ENCODE measurements at regions not wholly inside any gene's neighbourhood (a gene's known extent, or its start where the extent isn't known, plus 50 kb on each side); places are given as distances from the start of the nearest gene placed in this dataset.
A peak's percentile ranks its signal among the peaks of the same experiment; 100 is the strongest.

GRCh38 chr3:174598885-174599439, 260.2 kb upstream of the NAALADL2 start:
- no peak for TF ChIP-seq ZSCAN18 (tag by site-specific recombination; IDR thresholded peaks at IDR 0.05)
- TF ChIP-seq FEZF1 (tag by site-specific recombination; IDR thresholded peaks at IDR 0.05): 0 out of 2 replicates have a peak, but pooled peaks have one; percentile 13
- TF ChIP-seq SCRT2 (tag by site-specific recombination; IDR thresholded peaks at IDR 0.05): peak; percentile 31; the same call in 1 of the 2 replicates
- H3K9me3 ChIP-seq (ENCODE audit: control insufficient read depth, insufficient read depth, low read depth, low read length): no peaks in the 10 kb centered on the region
- CTCF ChIA-PET: interaction anchor here (0.6 kb wide), 2 partner anchors 812 to 866 kb away, joined by 3 to 4 read pairs; no protein-coding TSS in a partner anchor

GRCh38 chr3:174613173-174613572, 246.0 kb upstream of the NAALADL2 start:
- Histone ChIP-seq H3K36me3 (ENCODE audit: control insufficient read depth in 2 of 2, insufficient read depth in 1 of 2, low read length in 2 of 2) (no peaks in the 10 kb centered on the region), H3K4me3 (ENCODE audit: low read depth, low read length) (no peak overlapping the region), H3K27ac (ENCODE audit: extremely low read depth, low read depth, low read length) (no peak overlapping the region), H3K9me3 (ENCODE audit: control insufficient read depth, insufficient read depth, low read depth, low read length) (no peaks in the 10 kb centered on the region), H3K4me1 (ENCODE audit: control insufficient read depth, insufficient read depth, low read length) (no peaks in the 10 kb centered on the region)
- CTCF ChIA-PET: no interaction called here
- POLR2A ChIA-PET: no interaction called here
- no peak for TF ChIP-seq ZNF18 (tag by site-specific recombination; IDR thresholded peaks at IDR 0.05)

More at GRCh38 chr3:174598885-174599439, 260.2 kb upstream of the NAALADL2 start:
- Histone ChIP-seq H3K36me3 (ENCODE audit: control insufficient read depth in 2 of 2, insufficient read depth in 1 of 2, low read length in 2 of 2) (no peaks in the 10 kb centered on the region), H3K4me1 (ENCODE audit: control insufficient read depth, insufficient read depth, low read length) (no peaks in the 10 kb centered on the region), H3K27ac (ENCODE audit: extremely low read depth, low read depth, low read length) (no peak overlapping the region), H3K4me3 (ENCODE audit: low read depth, low read length) (no peak overlapping the region)
- POLR2A ChIA-PET: no interaction called here

GRCh38 chr3:174614036-174614435, 245.1 kb upstream of the NAALADL2 start:
- Histone ChIP-seq H3K9me3 (ENCODE audit: control insufficient read depth, insufficient read depth, low read depth, low read length) (no peaks in the 10 kb centered on the region), H3K27ac (ENCODE audit: extremely low read depth, low read depth, low read length) (no peak overlapping the region), H3K4me1 (ENCODE audit: control insufficient read depth, insufficient read depth, low read length) (no peaks in the 10 kb centered on the region), H3K36me3 (ENCODE audit: control insufficient read depth in 2 of 2, insufficient read depth in 1 of 2, low read length in 2 of 2) (no peaks in the 10 kb centered on the region), H3K4me3 (ENCODE audit: low read depth, low read length) (no peak overlapping the region)
- CTCF ChIA-PET: interaction anchor here (0.7 kb wide), 1 partner anchor 1326 kb away, joined by 3 read pairs; no protein-coding TSS in a partner anchor
- TF ChIP-seq ZBTB21 (tag by site-specific recombination; IDR thresholded peaks at IDR 0.05) (no peak), SP2 (tag by site-specific recombination; IDR thresholded peaks at IDR 0.05) (no peak), ZNF645 (tag by site-specific recombination; IDR thresholded peaks at IDR 0.05) (no peak), ZXDB (tag by site-specific recombination; IDR thresholded peaks at IDR 0.05) (no peak), ZNF18 (tag by site-specific recombination; IDR thresholded peaks at IDR 0.05) (no peak), ZNF549 (tag by site-specific recombination; IDR thresholded peaks at IDR 0.05) (no peak)
- POLR2A ChIA-PET: no interaction called here

- Histone ChIP-seq H3K9me3 (ENCODE audit: control insufficient read depth, insufficient read depth, low read depth, low read length) (no peaks in the 10 kb centered on the region), H3K27ac (ENCODE audit: extremely low read depth, low read depth, low read length) (no peak overlapping the region), H3K4me1 (ENCODE audit: control insufficient read depth, insufficient read depth, low read length) (no peaks in the 10 kb centered on the region), H3K4me3 (ENCODE audit: low read depth, low read length) (no peak overlapping the region), H3K36me3 (ENCODE audit: control insufficient read depth in 2 of 2, insufficient read depth in 1 of 2, low read length in 2 of 2) (no peaks in the 10 kb centered on the region)
- ChIA-PET CTCF (no interaction called here), POLR2A (no interaction called here)
- TF ChIP-seq ZNF202 (tag by site-specific recombination; IDR thresholded peaks at IDR 0.05; ENCODE audit: borderline replicate concordance) (no peak), ZNF211 (tag by site-specific recombination; IDR thresholded peaks at IDR 0.05; ENCODE audit: low read depth) (no peak), ZFP69B (tag by site-specific recombination; IDR thresholded peaks at IDR 0.05) (no peak), ZNF404 (tag by site-specific recombination; IDR thresholded peaks at IDR 0.05) (no peak), ZNF621 (tag by site-specific recombination; IDR thresholded peaks at IDR 0.05) (no peak), ZNF791 (tag by site-specific recombination; IDR thresholded peaks at IDR 0.05) (no peak), ZNF280D (tag by site-specific recombination; IDR thresholded peaks at IDR 0.05) (no peak), ZNF146 (tag by site-specific recombination; IDR thresholded peaks at IDR 0.05) (no peak), ZFP37 (tag by site-specific recombination; IDR thresholded peaks at IDR 0.05) (no peak)
These were observed 240.6 kb upstream of the NAALADL2 start for GRCh38 chr3:174618368-174619080.

All from HEK293 (cell line).